GM12874 (cell line): ENCODE measurements at regions not wholly inside any gene's neighbourhood (a gene's known extent, or its start where the extent isn't known, plus 50 kb on each side); places are given as distances from the start of the nearest gene placed in this dataset.

Experiments used
- TF ChIP-seq, protein P1 (sequence below): IDR thresholded peaks from 2 replicates; pipeline ENCODE4 v1.5.1; 2011; ENCODE audit warnings: low read depth, mild to moderate bottlenecking, control low read depth, low read length, moderate library complexity; ENCODE audit not compliant: insufficient read depth

DNA sequence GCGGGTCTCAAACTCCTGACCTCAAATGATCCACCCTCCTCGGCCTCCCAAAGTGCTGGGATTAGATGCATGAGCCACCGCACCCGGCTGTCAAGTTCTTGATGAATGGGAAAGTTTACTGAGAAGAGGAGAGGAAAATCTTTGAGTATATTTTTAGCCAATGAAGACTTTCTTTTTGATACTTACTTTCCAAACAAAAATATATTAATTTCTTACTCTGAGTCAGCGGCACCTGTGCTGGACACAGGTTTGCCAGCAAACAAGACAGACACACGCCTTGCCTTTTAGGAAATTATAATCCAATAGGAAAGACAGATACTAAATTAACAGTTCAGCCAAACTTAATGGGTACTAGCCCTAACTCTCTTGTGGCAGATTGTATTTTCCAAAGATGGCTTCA is 166.6 kb downstream of the SHQ1 start:
- TF ChIP-seq, protein P1, sequence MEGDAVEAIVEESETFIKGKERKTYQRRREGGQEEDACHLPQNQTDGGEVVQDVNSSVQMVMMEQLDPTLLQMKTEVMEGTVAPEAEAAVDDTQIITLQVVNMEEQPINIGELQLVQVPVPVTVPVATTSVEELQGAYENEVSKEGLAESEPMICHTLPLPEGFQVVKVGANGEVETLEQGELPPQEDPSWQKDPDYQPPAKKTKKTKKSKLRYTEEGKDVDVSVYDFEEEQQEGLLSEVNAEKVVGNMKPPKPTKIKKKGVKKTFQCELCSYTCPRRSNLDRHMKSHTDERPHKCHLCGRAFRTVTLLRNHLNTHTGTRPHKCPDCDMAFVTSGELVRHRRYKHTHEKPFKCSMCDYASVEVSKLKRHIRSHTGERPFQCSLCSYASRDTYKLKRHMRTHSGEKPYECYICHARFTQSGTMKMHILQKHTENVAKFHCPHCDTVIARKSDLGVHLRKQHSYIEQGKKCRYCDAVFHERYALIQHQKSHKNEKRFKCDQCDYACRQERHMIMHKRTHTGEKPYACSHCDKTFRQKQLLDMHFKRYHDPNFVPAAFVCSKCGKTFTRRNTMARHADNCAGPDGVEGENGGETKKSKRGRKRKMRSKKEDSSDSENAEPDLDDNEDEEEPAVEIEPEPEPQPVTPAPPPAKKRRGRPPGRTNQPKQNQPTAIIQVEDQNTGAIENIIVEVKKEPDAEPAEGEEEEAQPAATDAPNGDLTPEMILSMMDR = no peak

GRCh38 chr3:72680766-72681165 is 167.5 kb downstream of the SHQ1 start:
- TF ChIP-seq, protein P1 = no peak

- TF ChIP-seq, protein P1 = no peak
These were observed 168.6 kb downstream of the SHQ1 start for GRCh38 chr3:72679540-72680198.

DNA sequence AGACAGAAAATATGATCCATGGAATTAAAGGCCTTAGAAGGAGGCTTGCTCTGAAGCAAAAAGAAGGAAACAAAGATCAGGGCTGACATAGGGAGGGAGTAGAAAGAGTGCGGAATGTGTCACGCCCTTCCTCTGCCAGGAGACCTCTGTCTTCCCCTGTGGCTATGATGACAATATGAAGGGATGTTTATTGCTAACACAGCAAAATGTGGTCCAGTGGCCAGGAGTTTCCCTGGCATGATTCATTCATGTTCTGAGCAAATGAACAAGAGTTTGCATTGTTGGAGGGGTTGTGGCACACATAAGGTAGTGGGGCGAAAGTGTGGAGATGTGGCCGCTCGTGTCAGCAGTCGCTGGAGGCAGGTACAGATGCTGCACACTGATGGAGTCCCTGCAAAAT is 169.4 kb downstream of the SHQ1 start:
- TF ChIP-seq, protein P1 = no peak

GRCh38 chr3:72678380-72678779 is 169.9 kb downstream of the SHQ1 start:
- TF ChIP-seq, protein P1 = no peak

DNA sequence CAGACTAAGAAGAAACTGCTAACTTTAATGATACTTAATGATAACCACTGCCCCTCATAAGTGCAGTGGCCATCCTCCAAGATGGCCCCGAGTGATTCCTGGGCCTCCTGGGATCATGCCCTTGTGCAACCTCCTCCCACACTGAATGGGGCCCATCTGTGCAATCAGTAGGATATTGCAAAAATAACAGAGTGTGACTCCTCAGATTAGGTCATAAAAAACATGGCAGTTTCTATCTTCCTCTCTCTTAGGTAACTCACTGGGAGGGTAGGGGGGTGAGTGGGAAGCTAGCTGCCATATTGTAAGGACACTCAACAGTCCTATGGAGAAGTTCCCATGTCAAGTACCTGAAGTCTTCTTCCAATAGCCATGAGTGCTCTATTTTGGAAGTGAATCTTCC is 173.0 kb downstream of the SHQ1 start:
- TF ChIP-seq, protein P1 = no peak

DNA sequence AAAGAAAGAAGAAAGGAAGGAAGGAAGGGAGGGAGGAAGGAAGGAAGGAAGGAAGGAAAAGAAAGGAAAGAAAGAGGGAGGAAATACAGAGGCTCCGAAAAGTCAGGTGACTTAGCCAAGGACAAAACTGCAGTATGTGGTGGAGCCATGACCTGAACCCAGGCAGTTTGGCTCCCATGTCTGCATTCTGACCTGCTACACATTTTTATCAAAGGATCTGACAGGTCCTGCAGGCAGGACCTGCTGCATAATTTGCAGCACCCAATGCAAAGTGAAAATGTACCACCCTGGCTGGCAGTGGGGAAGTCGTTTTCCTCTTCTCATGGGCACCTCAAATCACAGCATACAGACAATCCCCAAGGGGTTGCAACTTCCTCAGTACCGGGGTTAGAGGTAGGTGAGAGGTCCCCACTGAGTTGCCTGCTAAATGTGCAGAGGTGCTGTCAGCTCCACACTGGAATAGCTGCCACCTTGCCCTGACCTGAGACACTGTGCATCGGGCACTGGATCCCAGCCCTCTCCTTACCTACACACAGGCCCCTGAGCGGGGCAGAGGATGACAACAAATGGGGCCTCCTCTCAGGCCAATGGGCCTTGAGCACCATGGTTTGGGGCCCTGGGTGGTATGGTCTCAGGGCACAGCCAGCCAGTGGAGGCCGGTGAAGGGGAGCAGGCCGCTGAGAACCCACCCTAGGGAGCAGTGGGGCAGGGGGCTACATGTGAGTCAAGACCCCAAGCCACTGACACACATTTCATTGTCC is 175.1 kb downstream of the SHQ1 start:
- TF ChIP-seq, protein P1 = no peak
